ENCODE measurements at regions not wholly inside any gene's neighbourhood (a gene's known extent, or its start where the extent isn't known, plus 50 kb on each side); places are given as distances from the start of the nearest gene placed in this dataset.
"Not testable (repeated sequence)": the region's sequence is repeated elsewhere in the genome, so short reads cannot be mapped to it uniquely, and the experiment has no call there.

DNA sequence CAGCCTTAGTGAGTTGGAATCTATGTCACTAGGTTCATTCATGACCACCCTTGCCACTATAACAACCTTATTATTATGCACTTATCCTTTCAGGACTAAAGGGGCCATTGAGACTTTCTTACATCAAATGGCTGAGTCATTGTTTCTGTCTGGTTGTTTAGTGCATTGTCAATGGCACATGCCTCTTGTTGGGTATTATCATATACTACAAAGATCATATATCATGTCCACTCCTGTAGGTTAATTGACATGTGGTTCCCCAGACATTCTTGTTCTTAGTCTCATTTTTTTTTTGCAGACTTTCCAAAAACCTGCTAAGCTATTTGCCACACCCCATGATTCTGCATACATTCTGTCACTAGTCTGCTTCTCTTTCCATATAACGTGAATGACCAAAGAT lies 66.7 kb upstream of the PRDM9 start:
- no peak for TF ChIP-seq CTCF (IDR thresholded peaks at IDR 0.05; ENCODE audit: low read depth, low read length)
- ChIA-PET POLR2A (no interaction called here), CTCF (no interaction called here)
- DNase-seq (ENCODE audit: low read depth, low spot score), result no peak
- no peaks in the 10 kb centered on the region for H3K27me3 ChIP-seq (ENCODE audit: control insufficient read depth, insufficient read depth, low read length)
- H3K27ac ChIP-seq (ENCODE audit: low read depth, low read length), result no peak overlapping the region
- no peak overlapping the region for H3K4me3 ChIP-seq (ENCODE audit: low read depth, low read length)
- H3K9me3 ChIP-seq (ENCODE audit: control insufficient read depth, insufficient read depth, low read length), result peaks cover 7% of the 10 kb centered on the region

- no peak overlapping the region for H3K4me3 ChIP-seq (ENCODE audit: low read depth, low read length)
- CTCF ChIA-PET, result no interaction called here
- POLR2A ChIA-PET, result no interaction called here
- DNase-seq (ENCODE audit: low read depth, low spot score), result no peak
- peaks cover 2% of the 10 kb centered on the region; the same call in 1 of the 2 replicates for H3K9me3 ChIP-seq (ENCODE audit: control insufficient read depth, insufficient read depth, low read length)
- H3K27me3 ChIP-seq (ENCODE audit: control insufficient read depth, insufficient read depth, low read length), result no peaks in the 10 kb centered on the region
- no peak for TF ChIP-seq CTCF (IDR thresholded peaks at IDR 0.05; ENCODE audit: low read depth, low read length)
- H3K27ac ChIP-seq (ENCODE audit: low read depth, low read length), result no peak overlapping the region
Measured at GRCh38 chr5:23437011-23437410, 70.4 kb upstream of the PRDM9 start.

GRCh38 chr5:23433534-23434315 lies 73.7 kb upstream of the PRDM9 start:
- Histone ChIP-seq H3K27me3 (ENCODE audit: control insufficient read depth, insufficient read depth, low read length) (no peaks in the 10 kb centered on the region), H3K27ac (ENCODE audit: low read depth, low read length) (no peak overlapping the region), H3K9me3 (ENCODE audit: control insufficient read depth, insufficient read depth, low read length) (peaks cover 2% of the 10 kb centered on the region; the same call in 1 of the 2 replicates), H3K4me3 (ENCODE audit: low read depth, low read length) (no peak overlapping the region)
- TF ChIP-seq CTCF (IDR thresholded peaks at IDR 0.05; ENCODE audit: low read depth, low read length), result no peak
- ChIA-PET CTCF (no interaction called here), POLR2A (no interaction called here)
- no peak for DNase-seq (ENCODE audit: low read depth, low spot score)

DNA sequence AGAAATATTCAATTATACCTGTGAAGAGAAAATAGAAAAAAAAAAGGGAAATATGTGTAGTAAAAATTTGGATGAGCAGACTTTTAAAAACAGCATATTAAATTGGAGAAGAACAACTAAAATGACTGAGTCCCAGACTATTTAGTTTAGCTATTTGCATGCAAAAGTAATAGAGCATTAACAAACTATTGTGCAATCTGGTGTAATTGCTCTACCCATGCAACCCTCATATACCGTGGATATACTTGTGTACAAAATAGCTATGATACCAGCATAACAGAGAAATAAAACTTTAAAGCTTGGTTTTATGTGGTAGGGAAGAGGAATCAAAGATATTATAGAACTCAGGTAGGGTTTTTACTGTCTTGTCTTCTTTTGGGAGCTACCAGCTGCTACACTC lies 78.7 kb upstream of the PRDM9 start:
- peaks cover 7% of the 10 kb centered on the region; the same call in 1 of the 2 replicates for H3K9me3 ChIP-seq (ENCODE audit: control insufficient read depth, insufficient read depth, low read length)
- no peaks in the 10 kb centered on the region for H3K27me3 ChIP-seq (ENCODE audit: control insufficient read depth, insufficient read depth, low read length)
- no peak overlapping the region for H3K27ac ChIP-seq (ENCODE audit: low read depth, low read length)
- DNase-seq (ENCODE audit: low read depth, low spot score), result no peak
- no peak overlapping the region for H3K4me3 ChIP-seq (ENCODE audit: low read depth, low read length)
- POLR2A ChIA-PET, result no interaction called here
- no peak for TF ChIP-seq CTCF (IDR thresholded peaks at IDR 0.05; ENCODE audit: low read depth, low read length)
- CTCF ChIA-PET, result no interaction called here

GRCh38 chr5:23420214-23420613 lies 87.2 kb upstream of the PRDM9 start:
- CTCF ChIA-PET; H3K27ac ChIP-seq (ENCODE audit: low read depth, low read length); POLR2A ChIA-PET; H3K9me3 ChIP-seq (ENCODE audit: control insufficient read depth, insufficient read depth, low read length); H3K27me3 ChIP-seq (ENCODE audit: control insufficient read depth, insufficient read depth, low read length); DNase-seq (ENCODE audit: low read depth, low spot score); H3K4me3 ChIP-seq (ENCODE audit: low read depth, low read length): not testable (repeated sequence)
